ENCODE measurements at regions not wholly inside any gene's neighbourhood (a gene's known extent, or its start where the extent isn't known, plus 50 kb on each side); places are given as distances from the start of the nearest gene placed in this dataset.

GRCh38 chr1:199273837-199274379 is 635.1 kb downstream of the PTPRC start:
- DNase-seq (ENCODE audit: low spot score): no peak

More at GRCh38 chr1:199273837-199274379, 635.1 kb downstream of the PTPRC start:
- WGBS (ENCODE audit: low lambda C conversion rate): 1% methylated on average over 2 of the region's 2 CpGs
- intact Hi-C loops (cut with micrococcal nuclease; ENCODE audit: unreplicated experiment): no loop called here
- Histone ChIP-seq H4K20me1 (ENCODE audit: insufficient read depth, low read length) (no peaks in the 10 kb centered on the region), H3K4me2 (ENCODE audit: low read depth, low read length) (no peak overlapping the region), H3K9me3 (ENCODE audit: low read length) (peaks cover 9% of the 10 kb centered on the region; the same call in 1 of the 2 replicates), H3K4me1 (ENCODE audit: insufficient read depth, low read length) (no peaks in the 10 kb centered on the region), H3K27me3 (ENCODE audit: control insufficient read depth in 1 of 2, insufficient read depth in 2 of 2, low read length in 2 of 2) (no peaks in the 10 kb centered on the region), H3K79me2 (ENCODE audit: insufficient read depth, low read length) (no peaks in the 10 kb centered on the region), H3K9ac (ENCODE audit: insufficient read depth, low read depth, low read length) (no peak overlapping the region), H2AFZ (ENCODE audit: low read length) (no peak overlapping the region), H3K36me3 (replicated peaks in 1 of 2; ENCODE audit: control insufficient read depth in 1 of 2, insufficient read depth in 2 of 2, low read length in 2 of 2) (no peaks in the 10 kb centered on the region), H3K27ac (ENCODE audit: extremely low read length, insufficient read depth, low read length) (no peak overlapping the region), H3K4me3 (replicated peaks in 1 of 3; ENCODE audit: insufficient read depth in 1 of 3, low read depth in 2 of 3, low read length in 3 of 3) (no peak overlapping the region)
- FAIRE-seq (no peak), ATAC-seq (no peak)
- no peak for TF ChIP-seq ZIK1 (CRISPR knock-in tag; IDR thresholded peaks at IDR 0.05; ENCODE audit: borderline replicate concordance, low read depth)
- TF ChIP-seq ZNF432 (CRISPR knock-in tag; IDR thresholded peaks at IDR 0.05; ENCODE audit: borderline replicate concordance): no peak
- no peak for TF ChIP-seq GABPB1 (CRISPR knock-in tag; IDR thresholded peaks at IDR 0.05)
- no peak for TF ChIP-seq NR0B2 (CRISPR knock-in tag; IDR thresholded peaks at IDR 0.05)
- TF ChIP-seq ARID2 (CRISPR knock-in tag; IDR thresholded peaks at IDR 0.05; ENCODE audit: borderline replicate concordance): no peak
- TF ChIP-seq SIN3B (IDR thresholded peaks at IDR 0.05; ENCODE audit: low read length): no peak
- TF ChIP-seq ZNF780A (CRISPR knock-in tag; IDR thresholded peaks at IDR 0.05): no peak
- TF ChIP-seq KDM2A (CRISPR knock-in tag; IDR thresholded peaks at IDR 0.05; ENCODE audit: borderline replicate concordance, low read depth): no peak
- no peak for TF ChIP-seq SRY (CRISPR knock-in tag; IDR thresholded peaks at IDR 0.05)
- TF ChIP-seq NBN (conservative IDR thresholded peaks at IDR 0.05): no peak
- no peak for TF ChIP-seq ZBTB14 (CRISPR knock-in tag; IDR thresholded peaks at IDR 0.05)
- no peak for TF ChIP-seq RBM39 (IDR thresholded peaks at IDR 0.05; ENCODE audit: low read depth, low read length, poor library complexity, severe bottlenecking)
- TF ChIP-seq, protein P1, sequence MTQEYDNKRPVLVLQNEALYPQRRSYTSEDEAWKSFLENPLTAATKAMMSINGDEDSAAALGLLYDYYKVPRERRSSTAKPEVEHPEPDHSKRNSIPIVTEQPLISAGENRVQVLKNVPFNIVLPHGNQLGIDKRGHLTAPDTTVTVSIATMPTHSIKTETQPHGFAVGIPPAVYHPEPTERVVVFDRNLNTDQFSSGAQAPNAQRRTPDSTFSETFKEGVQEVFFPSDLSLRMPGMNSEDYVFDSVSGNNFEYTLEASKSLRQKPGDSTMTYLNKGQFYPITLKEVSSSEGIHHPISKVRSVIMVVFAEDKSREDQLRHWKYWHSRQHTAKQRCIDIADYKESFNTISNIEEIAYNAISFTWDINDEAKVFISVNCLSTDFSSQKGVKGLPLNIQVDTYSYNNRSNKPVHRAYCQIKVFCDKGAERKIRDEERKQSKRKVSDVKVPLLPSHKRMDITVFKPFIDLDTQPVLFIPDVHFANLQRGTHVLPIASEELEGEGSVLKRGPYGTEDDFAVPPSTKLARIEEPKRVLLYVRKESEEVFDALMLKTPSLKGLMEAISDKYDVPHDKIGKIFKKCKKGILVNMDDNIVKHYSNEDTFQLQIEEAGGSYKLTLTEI (CRISPR knock-in tag; conservative IDR thresholded peaks at IDR 0.05): no peak
- TF ChIP-seq ZNF143 (CRISPR knock-in tag; IDR thresholded peaks at IDR 0.05): no peak
- TF ChIP-seq ZFP82 (CRISPR knock-in tag; IDR thresholded peaks at IDR 0.05; ENCODE audit: borderline replicate concordance): no peak
- TF ChIP-seq RELA (CRISPR knock-in tag; IDR thresholded peaks at IDR 0.05): no peak
- TF ChIP-seq, protein P2, sequence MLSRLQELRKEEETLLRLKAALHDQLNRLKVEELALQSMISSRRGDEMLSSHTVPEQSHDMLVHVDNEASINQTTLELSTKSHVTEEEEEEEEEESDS (CRISPR knock-in tag; IDR thresholded peaks at IDR 0.05; ENCODE audit: borderline replicate concordance): no peak
- no peak for TF ChIP-seq ZNF274 (CRISPR knock-in tag; IDR thresholded peaks at IDR 0.05)
- TF ChIP-seq FOXA1 (IDR thresholded peaks at IDR 0.05): no peak
- TF ChIP-seq FOXA1 (CRISPR knock-in tag; IDR thresholded peaks at IDR 0.05): no peak
- CTCF ChIA-PET (ENCODE audit: low intra/inter-chr PET ratio, low total read pairs): no interaction called here
- POLR2A ChIA-PET: no interaction called here
- no TSS peak for BruUV-seq (replicated peaks)
- in situ Hi-C loops (cut with HindIII; ENCODE audit: extremely low pct_ligation_motif_present, low pct_unique_long_range_greater_than_20kb): no loop called here
